AG04450 (cell line): ENCODE measurements at regions not wholly inside any gene's neighbourhood (a gene's known extent, or its start where the extent isn't known, plus 50 kb on each side); places are given as distances from the start of the nearest gene placed in this dataset.
"Not testable (repeated sequence)": the region's sequence is repeated elsewhere in the genome, so short reads cannot be mapped to it uniquely, and the experiment has no call there.

Experiments
- CTCF ChIA-PET: fragments of 300-600, 350-600 bp; formaldehyde crosslinking; extraction: SDS; loops from one replicate; lab custom pipeline; 2022; ENCODE audit warnings: antibody characterized with exemption, inconsistent platforms; lab: Charles Lee
- POLR2A ChIA-PET: fragments of 350-600 bp; formaldehyde crosslinking; extraction: SDS; loops from one replicate; lab custom pipeline; 2021; ENCODE audit warnings: antibody characterized with exemption, inconsistent platforms; lab: Yijun Ruan, JAX
- DNase-seq: peaks from one replicate; pipeline ENCODE4 v3.0.0-alpha.2; 2011; ENCODE audit warnings: low read depth, low spot score
- H3K27ac ChIP-seq: one replicate; pipeline ENCODE4 v1.5.1; 2012; ENCODE audit warnings: low read depth, low read length, control low read depth
- H3K27me3 ChIP-seq: one replicate; pipeline ENCODE4 v1.6.0; 2012; ENCODE audit warnings: low read length; ENCODE audit not compliant: control insufficient read depth, insufficient read depth
- H3K4me3 ChIP-seq: 2 replicates; pipeline ENCODE4 v1.5.1; 2011; ENCODE audit warnings: mild to moderate bottlenecking, low read depth, low read length, control low read depth
- H3K9me3 ChIP-seq: 2 replicates; pipeline ENCODE4 v1.5.1; 2012; ENCODE audit warnings: low read length; ENCODE audit not compliant: control insufficient read depth, insufficient read depth
- CTCF ChIP-seq: IDR thresholded peaks from 2 replicates; pipeline ENCODE4 v1.5.1; 2011; ENCODE audit warnings: low read depth, low read length, control low read depth, inconsistent platforms

- no peaks in the 10 kb centered on the region for H3K27me3 ChIP-seq
- ChIA-PET POLR2A (no interaction called here), CTCF (no interaction called here)
- no peak for TF ChIP-seq CTCF
- no peak overlapping the region for H3K27ac ChIP-seq
- H3K9me3 ChIP-seq, result no peaks in the 10 kb centered on the region
- no peak for DNase-seq
- no peak overlapping the region for H3K4me3 ChIP-seq
Measured at GRCh38 chr2:33696234-33696633, 97.1 kb upstream of the FAM98A start.

- DNase-seq, result no peak
- Histone ChIP-seq H3K4me3 (no peak overlapping the region), H3K9me3 (no peaks in the 10 kb centered on the region), H3K27me3 (no peaks in the 10 kb centered on the region), H3K27ac (no peak overlapping the region)
- TF ChIP-seq CTCF, result no peak
- ChIA-PET CTCF (no interaction called here), POLR2A (no interaction called here)
Measured at GRCh38 chr2:33694904-33695303, 95.8 kb upstream of the FAM98A start.

- H3K27me3 ChIP-seq, H3K4me3 ChIP-seq, DNase-seq, CTCF ChIA-PET, H3K27ac ChIP-seq, H3K9me3 ChIP-seq, POLR2A ChIA-PET: not testable (repeated sequence)
Measured at GRCh38 chr2:33690686-33691085, 91.6 kb upstream of the FAM98A start.

GRCh38 chr2:33681364-33681757 lies 82.3 kb upstream of the FAM98A start:
- POLR2A ChIA-PET, result no interaction called here
- peak; percentile 27 for TF ChIP-seq CTCF
- DNase-seq, result no peak

GRCh38 chr2:33680644-33681363 lies 81.7 kb upstream of the FAM98A start:
- no peak for DNase-seq
- POLR2A ChIA-PET, result no interaction called here
- no peak overlapping the region for H3K27ac ChIP-seq
- H3K4me3 ChIP-seq, result no peak overlapping the region
- no peak for TF ChIP-seq CTCF
- H3K9me3 ChIP-seq, result no peaks in the 10 kb centered on the region
- CTCF ChIA-PET, result interaction anchor here (1.4 kb wide), 1 partner anchor 1730 kb away, joined by 5 read pairs; no protein-coding TSS in a partner anchor
- H3K27me3 ChIP-seq, result no peaks in the 10 kb centered on the region

More at GRCh38 chr2:33681364-33681757, 82.3 kb upstream of the FAM98A start:
- Histone ChIP-seq H3K9me3 (no peaks in the 10 kb centered on the region), H3K4me3 (no peak overlapping the region), H3K27ac (no peak overlapping the region), H3K27me3 (no peaks in the 10 kb centered on the region)
- CTCF ChIA-PET, result interaction anchor here (1.4 kb wide), 1 partner anchor 1729 kb away, joined by 5 read pairs; no protein-coding TSS in a partner anchor
